ENCODE measurements at regions not wholly inside any gene's neighbourhood (a gene's known extent, or its start where the extent isn't known, plus 50 kb on each side); places are given as distances from the start of the nearest gene placed in this dataset.

- no peak overlapping the region for H3K4me3 ChIP-seq (replicated peaks in 1 of 2; ENCODE audit: low read depth in 1 of 2, low read length in 2 of 2)
- BruUV-seq (replicated peaks): no TSS peak
- H3K36me3 ChIP-seq (ENCODE audit: control insufficient read depth in 1 of 2, insufficient read depth in 2 of 2, low read length in 2 of 2): no peaks in the 10 kb centered on the region
- H3K4me1 ChIP-seq (ENCODE audit: control insufficient read depth in 1 of 2, insufficient read depth in 2 of 2, low read length in 2 of 2): peaks cover 5 to 14% of the 10 kb centered on the region in 2 experiments; a peak in 2 of 4 replicates
- no peaks in the 10 kb centered on the region for H4K20me1 ChIP-seq (ENCODE audit: insufficient read depth)
- intact Hi-C loops (cut with micrococcal nuclease): no loop called here
- no peak overlapping the region for H3K27ac ChIP-seq (ENCODE audit: low read depth, low read length)
- no peaks in the 10 kb centered on the region for H3K9me2 ChIP-seq (ENCODE audit: insufficient read depth)
- POLR2A ChIA-PET: no interaction called here
- no peak overlapping the region for H3K4me2 ChIP-seq (ENCODE audit: low read length)
- no peak for DNase-seq (ENCODE audit: low read depth, low spot score)
- H3K9me3 ChIP-seq (ENCODE audit: control insufficient read depth in 1 of 2, insufficient read depth in 1 of 2, low read depth in 1 of 2, low read length in 2 of 2): no peaks in the 10 kb centered on the region
- TF ChIP-seq CTCF (IDR thresholded peaks at IDR 0.05 in 2 of 3, conservative IDR thresholded peaks at IDR 0.05 in 1 of 3; ENCODE audit: borderline replicate concordance in 1 of 3, insufficient read depth in 1 of 3, low read depth in 2 of 3, low read length in 2 of 3): no peak
- no peak for TF ChIP-seq POLR2A (IDR thresholded peaks at IDR 0.05; ENCODE audit: borderline replicate concordance, extremely low read depth, insufficient read depth, insufficient read length)
- TF ChIP-seq ZNF274 (IDR thresholded peaks at IDR 0.05; ENCODE audit: low read depth, low read length): no peak
- TF ChIP-seq EGR1 (IDR thresholded peaks at IDR 0.05; ENCODE audit: low read depth): no peak
- no peak for TF ChIP-seq ZBTB33 (IDR thresholded peaks at IDR 0.05; ENCODE audit: extremely low read depth, insufficient replicate concordance, low read length)
- no peak for TF ChIP-seq EZH2phosphoT487 (IDR thresholded peaks at IDR 0.05; ENCODE audit: borderline replicate concordance)
- no peak for TF ChIP-seq JUND (IDR thresholded peaks at IDR 0.05)
- TF ChIP-seq RAD21 (IDR thresholded peaks at IDR 0.05; ENCODE audit: low read depth): no peak
- no peak for TF ChIP-seq CBX3 (IDR thresholded peaks at IDR 0.05; ENCODE audit: low read depth)
- TF ChIP-seq SRF (IDR thresholded peaks at IDR 0.05; ENCODE audit: low read depth): no peak
- no peak for TF ChIP-seq SP1 (IDR thresholded peaks at IDR 0.05; ENCODE audit: low read depth)
- no peak for TF ChIP-seq ZFX (IDR thresholded peaks at IDR 0.05)
- TF ChIP-seq MAX (IDR thresholded peaks at IDR 0.05): no peak
- TF ChIP-seq FOSL1 (IDR thresholded peaks at IDR 0.05; ENCODE audit: low read depth): no peak
- TF ChIP-seq SIN3A (IDR thresholded peaks at IDR 0.05; ENCODE audit: low read depth): no peak
- RAD21 ChIA-PET (ENCODE audit: low non-redundant PET in 1 of 2, low total read pairs in 2 of 2, uncharacterized antibody in 2 of 2, unreplicated experiment in 2 of 2): no interaction called here
- no peaks in the 10 kb centered on the region for H3K27me3 ChIP-seq (ENCODE audit: insufficient read depth, low read length)
- H2AFZ ChIP-seq (ENCODE audit: low read depth, low read length, poor library complexity, severe bottlenecking): no peak overlapping the region
- CTCF ChIA-PET: no interaction called here
- H3K79me2 ChIP-seq (ENCODE audit: insufficient read depth, low read length): no peaks in the 10 kb centered on the region
- no peak for ATAC-seq
- no peak overlapping the region for H3K9ac ChIP-seq (ENCODE audit: low read length)
These were observed 169.0 kb upstream of the BCL6 start for GRCh38 chr3:187914231-187914630.

Measured in HCT116 (cell line).